SK-N-SH (cell line): ENCODE measurements at regions not wholly inside any gene's neighbourhood (a gene's known extent, or its start where the extent isn't known, plus 50 kb on each side); places are given as distances from the start of the nearest gene placed in this dataset.

Source experiments
- CTCF ChIA-PET: fragments of 300-600, 350-600 bp; formaldehyde crosslinking; extraction: SDS; loops from one replicate; lab custom pipeline; 2021; lab: Yijun Ruan, JAX
- POLR2A ChIA-PET: fragments of 350-600 bp; sonication (Branson Sonifier 250); formaldehyde crosslinking; extraction: SDS; loops from one replicate; lab custom pipeline; 2020; ENCODE audit warnings: antibody characterized with exemption, inconsistent platforms; lab: Yijun Ruan, JAX
- DNase-seq: peaks from one replicate; pipeline ENCODE4 v3.0.0; 2012
- H2AFZ ChIP-seq: fragments of 200-600 bp; sonication (generic); 2 replicates; pipeline ENCODE4 v1.8.1; 2016; ENCODE audit warnings: antibody characterized with exemption, mild to moderate bottlenecking, low read depth
- H3F3A ChIP-seq: fragments of 200-600 bp; sonication (generic); replicated peaks from 2 replicates; pipeline ENCODE3; 2016; ENCODE audit warnings: antibody characterized with exemption, mild to moderate bottlenecking; ENCODE audit not compliant: insufficient read depth
- H3K27ac ChIP-seq, 2 experiments: fragments of 200-500 bp in 1 of 2; fragments of 200-600 bp in 1 of 2; sonication (Bioruptor generic) in 1 of 2; sonication (generic), shearing (Covaris generic) in 1 of 2; 2 replicates each; pipeline versions ENCODE4 v1.5.1 to v1.6.1; 2014 to 2016; ENCODE audit warnings: low read depth in 2 of 2, inconsistent platforms in 1 of 2, low read length in 1 of 2, mild to moderate bottlenecking in 1 of 2, mixed read lengths in 1 of 2
- H3K27me3 ChIP-seq: fragments of 200-600 bp; sonication (generic), shearing (Covaris generic); 2 replicates; pipeline ENCODE4 v1.6.1; 2016; ENCODE audit warnings: mixed run types; ENCODE audit not compliant: insufficient read depth
- H3K36me3 ChIP-seq, 2 experiments: fragments of 200-500 bp in 1 of 2; fragments of 200-600 bp in 1 of 2; sonication (Bioruptor generic) in 1 of 2; sonication (generic) in 1 of 2; replicated peaks in 1 of 2; 2 replicates each; pipeline versions ENCODE3 to v1.5.1; 2014 to 2016; ENCODE audit warnings: low read length in 1 of 2, mild to moderate bottlenecking in 1 of 2; ENCODE audit not compliant: insufficient read depth in 2 of 2, control insufficient read depth in 1 of 2
- H3K4me1 ChIP-seq, 2 experiments: fragments of 200-500 bp in 1 of 2; fragments of 200-600 bp in 1 of 2; sonication (Bioruptor generic) in 1 of 2; sonication (generic), shearing (Covaris generic) in 1 of 2; 2 replicates each; pipeline versions ENCODE4 v1.5.1 to v1.6.1; 2014 to 2016; ENCODE audit warnings: low read depth in 1 of 2, low read length in 1 of 2, mixed run types in 1 of 2; ENCODE audit not compliant: insufficient read depth in 2 of 2, control insufficient read depth in 1 of 2
- H3K4me2 ChIP-seq: fragments of 200-600 bp; sonication (generic), shearing (Covaris generic); 2 replicates; pipeline ENCODE4 v1.6.1; 2017; ENCODE audit warnings: mixed run types
- H3K4me3 ChIP-seq, 2 experiments: fragments of 200-500 bp in 1 of 2; fragments of 200-600 bp in 1 of 2; sonication (Bioruptor generic) in 1 of 2; sonication (generic), shearing (Covaris generic) in 1 of 2; 2 replicates each; pipeline versions ENCODE4 v1.5.1 to v1.8.1; 2014 to 2016; ENCODE audit warnings: low read depth in 2 of 2, inconsistent platforms in 1 of 2, low read length in 1 of 2, mild to moderate bottlenecking in 1 of 2, mixed read lengths in 1 of 2, moderate library complexity in 1 of 2
- H3K79me2 ChIP-seq: fragments of 200-600 bp; sonication (generic); 2 replicates; pipeline ENCODE4 v1.8.1; 2017; ENCODE audit warnings: mild to moderate bottlenecking; ENCODE audit not compliant: insufficient read depth
- H3K9ac ChIP-seq: fragments of 200-600 bp; sonication (generic); 2 replicates; pipeline ENCODE4 v1.6.1; 2017; ENCODE audit warnings: mixed run types
- H3K9me2 ChIP-seq: fragments of 200-600 bp; sonication (generic); 2 replicates; pipeline ENCODE4 v1.6.1; 2017; ENCODE audit warnings: mixed run types
- H3K9me3 ChIP-seq: fragments of 200-600 bp; sonication (generic); 2 replicates; pipeline ENCODE4 v1.6.1; 2017; ENCODE audit warnings: mixed run types, mild to moderate bottlenecking, moderate library complexity
- H4K20me1 ChIP-seq: fragments of 200-600 bp; sonication (generic); 2 replicates; pipeline ENCODE4 v1.6.1; 2017; ENCODE audit warnings: mild to moderate bottlenecking, mixed run types; ENCODE audit not compliant: insufficient read depth
- CHD2 ChIP-seq: fragments of 150-350 bp; IDR thresholded peaks from 2 replicates; pipeline ENCODE4 v1.6.1; 2018; ENCODE audit warnings: low read length; ENCODE audit not compliant: partially characterized antibody
- CTCF ChIP-seq: fragments of 200-600 bp; sonication (generic); IDR thresholded peaks from 2 replicates; pipeline ENCODE4 v1.6.1; 2017; ENCODE audit warnings: antibody characterized with exemption, mild to moderate bottlenecking, moderate library complexity
- ELF1 ChIP-seq: IDR thresholded peaks from 2 replicates; pipeline ENCODE4 v1.4.0; 2012
- EP300 ChIP-seq, 2 experiments: IDR thresholded peaks; 2 replicates each; pipeline versions ENCODE4 v1.4.0 to v1.6.1; 2012; ENCODE audit warnings: borderline replicate concordance in 1 of 2, low read depth in 1 of 2, low read length in 1 of 2
- EZH2phosphoT487 ChIP-seq: fragments of 200-600 bp; sonication (generic); IDR thresholded peaks from 2 replicates; pipeline ENCODE4 v1.6.1; 2017; ENCODE audit warnings: low read depth, mixed run types, mild to moderate bottlenecking, antibody characterized with exemption, moderate library complexity, borderline replicate concordance
- FOXM1 ChIP-seq: IDR thresholded peaks from 2 replicates; pipeline ENCODE4 v1.4.0; 2012; ENCODE audit warnings: low read depth, mild to moderate bottlenecking
- GABPA ChIP-seq: IDR thresholded peaks from 2 replicates; pipeline ENCODE4 v1.4.0; 2012; ENCODE audit warnings: low read depth, mild to moderate bottlenecking
- GATA2 ChIP-seq: sonication (generic); formaldehyde crosslinking; IDR thresholded peaks from 2 replicates; pipeline ENCODE4 v1.5.0; 2020; ENCODE audit warnings: mild to moderate bottlenecking, missing genetic modification reagents
- IRF3 ChIP-seq: fragments of 150-350 bp; IDR thresholded peaks from 2 replicates; pipeline ENCODE4 v1.6.1; 2016; ENCODE audit warnings: mild to moderate bottlenecking, low read depth, low read length
- JUND ChIP-seq: IDR thresholded peaks from 2 replicates; pipeline ENCODE4 v1.4.0; 2012
- MEF2A ChIP-seq: IDR thresholded peaks from 2 replicates; pipeline ENCODE4 v1.4.0; 2012; ENCODE audit warnings: low read depth, borderline replicate concordance
- PBX3 ChIP-seq: IDR thresholded peaks from 2 replicates; pipeline ENCODE4; 2012
- POLR2AphosphoS5 ChIP-seq: IDR thresholded peaks from 2 replicates; pipeline ENCODE4 v1.6.1; 2012; ENCODE audit warnings: low read depth, low read length
- RAD21 ChIP-seq: IDR thresholded peaks from 2 replicates; pipeline ENCODE4 v1.6.1; 2012; ENCODE audit warnings: mild to moderate bottlenecking, low read length
- RFX5 ChIP-seq: IDR thresholded peaks from 2 replicates; pipeline ENCODE4 v1.6.1; 2012; ENCODE audit warnings: mild to moderate bottlenecking, improper control_type of control experiment, low read length
- RXRA ChIP-seq: IDR thresholded peaks from 2 replicates; pipeline ENCODE4 v1.4.0; 2012; ENCODE audit warnings: low read depth, mild to moderate bottlenecking, borderline replicate concordance
- SMC3 ChIP-seq: IDR thresholded peaks from 2 replicates; pipeline ENCODE4 v1.6.1; 2012; ENCODE audit warnings: low read depth, low read length, improper control_type of control experiment
- USF1 ChIP-seq: IDR thresholded peaks from 2 replicates; pipeline ENCODE4 v1.4.0; 2012; ENCODE audit warnings: low read depth, borderline replicate concordance
- USF2 ChIP-seq: fragments of 150-350 bp; IDR thresholded peaks from 2 replicates; pipeline ENCODE4 v1.6.1; 2017; ENCODE audit warnings: antibody characterized with exemption, low read length, low read depth, borderline replicate concordance
- YY1 ChIP-seq: IDR thresholded peaks from 2 replicates; pipeline ENCODE4 v1.4.0; 2012; ENCODE audit warnings: low read depth, mild to moderate bottlenecking
- ZBTB33 ChIP-seq: IDR thresholded peaks from 2 replicates; pipeline ENCODE4 v1.4.0; 2012; ENCODE audit warnings: low read depth, borderline replicate concordance
- WGBS: methylation state at CpG from one replicate; pipeline ENCODE4 v1.1.6; 2017; ENCODE audit warnings: low lambda C conversion rate; 5-methylcytosine and 5-hydroxymethylcytosine counted together

GRCh38 chr6:85360794-85361642, 88.9 kb upstream of the NT5E start (continued):
- TF ChIP-seq IRF3 (no peak), PBX3 (peak; percentile 72), GABPA (no peak), POLR2AphosphoS5 (peak; percentile 73; the same call in 1 of the 2 replicates), ELF1 (peak; percentile 93), CTCF (no peak), EZH2phosphoT487 (no peak), RXRA (peak; percentile 31; the same call in 1 of the 2 replicates), CHD2 (no peak), MEF2A (no peak), RAD21 (no peak), USF2 (no peak)
- TF ChIP-seq, all 33 proteins: peak for 14

GRCh38 chr6:85357651-85358050, 92.2 kb upstream of the NT5E start:
- Histone ChIP-seq H3K4me3 (no peak overlapping the region), H3K79me2 (no peaks in the 10 kb centered on the region), H3K27ac (0 out of 4 replicates have a peak overlapping the region, but pooled peaks of 1 of the 2 experiments have one; percentile 11), H3K9me3 (no peaks in the 10 kb centered on the region), H3K9ac (no peak overlapping the region), H3K9me2 (no peaks in the 10 kb centered on the region), H3K4me2 (no peak overlapping the region), H4K20me1 (no peaks in the 10 kb centered on the region), H3K36me3 (no peaks in the 10 kb centered on the region), H3K27me3 (no peaks in the 10 kb centered on the region), H3F3A (peaks cover 30% of the 10 kb centered on the region), H2AFZ (peak overlapping the region; percentile 36; the same call in 1 of the 2 replicates), H3K4me1 (peaks cover 0 to 26% of the 10 kb centered on the region in 2 experiments)
- 5% methylated on average over 1 of the region's 1 CpG for WGBS
- ChIA-PET CTCF (interaction anchor here (1.0 to 6.1 kb wide), 2 partner anchors 125 to 303 kb away, joined by 3 to 41 read pairs; no protein-coding TSS in a partner anchor), POLR2A (no interaction called here)
- no peak for DNase-seq
- TF ChIP-seq SMC3, result no peak
- no peak for TF ChIP-seq USF1
- no peak for TF ChIP-seq EP300 (IDR thresholded peaks at IDR 0.05; ENCODE audit: borderline replicate concordance in 1 of 2, low read depth in 1 of 2, low read length in 1 of 2)
- TF ChIP-seq USF2, result no peak
- TF ChIP-seq ZBTB33, result no peak
- TF ChIP-seq FOXM1, result no peak
- TF ChIP-seq YY1, result no peak
- no peak for TF ChIP-seq JUND
- no peak for TF ChIP-seq RAD21
- TF ChIP-seq RFX5, result no peak
- no peak for TF ChIP-seq GATA2 (CRISPR knock-in tag)
